ENCODE measurements at regions not wholly inside any gene's neighbourhood (a gene's known extent, or its start where the extent isn't known, plus 50 kb on each side); places are given as distances from the start of the nearest gene placed in this dataset.

GRCh38 chr13:64314331-64314730, 2898.7 kb upstream of the PCDH20 start:
- no peak for TF ChIP-seq CTCF (conservative IDR thresholded peaks at IDR 0.05)
- H4K20me1 ChIP-seq (ENCODE audit: control insufficient read depth, insufficient read depth, insufficient read length): no peaks in the 10 kb centered on the region
- no peak overlapping the region for H3K4ac ChIP-seq (ENCODE audit: low read depth, low read length)
- no peaks in the 10 kb centered on the region for H3K27me3 Mint-ChIP-seq (ENCODE audit: low read depth)
- H3K79me2 ChIP-seq (ENCODE audit: insufficient read depth, low read length): no peaks in the 10 kb centered on the region
- no peaks in the 10 kb centered on the region for H3K4me1 ChIP-seq (ENCODE audit: insufficient read depth, low read length)
- no peaks in the 10 kb centered on the region for H3K4me1 Mint-ChIP-seq
- no peak overlapping the region for H2AFZ ChIP-seq (ENCODE audit: low read length)
- H3K9me3 ChIP-seq (ENCODE audit: control insufficient read depth, low read depth, low read length): no peaks in the 10 kb centered on the region
- H3K36me3 Mint-ChIP-seq (ENCODE audit: insufficient read depth in 1 of 3, low read depth in 3 of 3): peaks cover 0 to 15% (median 1%) of the 10 kb centered on the region in 3 experiments; a peak in 4 of 7 replicates
- DNase-seq: no peak
- no CpG with 5 or more reads among the region's 2 CpGs for WGBS (ENCODE audit: extremely low coverage, insufficient read length, low lambda C conversion rate)
- H2AK5ac ChIP-seq (ENCODE audit: insufficient read length, low read length): no peak overlapping the region
- no peak overlapping the region for H3K56ac ChIP-seq (ENCODE audit: insufficient read length, low read depth, low read length)
- no peak overlapping the region for H3K9ac ChIP-seq (ENCODE audit: extremely low read depth, insufficient read length, low read length)
- H3K4me2 ChIP-seq (ENCODE audit: insufficient read depth, insufficient read length, low read length): no peak overlapping the region
- no peak overlapping the region for H3K18ac ChIP-seq (ENCODE audit: insufficient read length, low read depth, low read length)
- no peak overlapping the region for H3K23ac ChIP-seq (ENCODE audit: insufficient read length, low read depth, low read length)
- H2BK20ac ChIP-seq (ENCODE audit: low read depth, low read length, poor library complexity, severe bottlenecking): no peak overlapping the region
- H3K27ac Mint-ChIP-seq: no peak overlapping the region
- no peak overlapping the region for H4K91ac ChIP-seq (ENCODE audit: insufficient read length, low read depth, low read length)
- H3T11ph ChIP-seq (ENCODE audit: low read length): no peak overlapping the region
- peaks cover 7% of the 10 kb centered on the region in 2 experiments for H3K9me3 Mint-ChIP-seq
- H3K23me2 ChIP-seq (ENCODE audit: insufficient read length, low read depth, low read length, poor library complexity, severe bottlenecking): no peaks in the 10 kb centered on the region
- H2BK120ac ChIP-seq (ENCODE audit: low read depth, low read length, poor library complexity, severe bottlenecking): no peak overlapping the region
- H4K5ac ChIP-seq (ENCODE audit: insufficient read length, low read depth, low read length): no peak overlapping the region
- H3K27me3 ChIP-seq (ENCODE audit: insufficient read depth, low read length): no peaks in the 10 kb centered on the region
- no peak overlapping the region for H2BK12ac ChIP-seq (ENCODE audit: insufficient read length, low read depth, low read length)
- no peak overlapping the region for H3K14ac ChIP-seq (ENCODE audit: insufficient read depth, low read length)
- no peak overlapping the region for H3K27ac ChIP-seq (ENCODE audit: insufficient read length, low read depth, low read length)
- H4K8ac ChIP-seq (replicated peaks; ENCODE audit: insufficient read length, low read depth, low read length): no peak overlapping the region
- no peak overlapping the region for H2BK5ac ChIP-seq (ENCODE audit: insufficient read length, low read length)
- no peaks in the 10 kb centered on the region for H3K79me1 ChIP-seq (ENCODE audit: insufficient read depth, low read depth, low read length, poor library complexity, severe bottlenecking)
- no peak overlapping the region for H2BK15ac ChIP-seq (ENCODE audit: low read depth, low read length)
- no peak overlapping the region for H3K4me3 Mint-ChIP-seq
